ENCODE measurements at regions not wholly inside any gene's neighbourhood (a gene's known extent, or its start where the extent isn't known, plus 50 kb on each side); places are given as distances from the start of the nearest gene placed in this dataset.
A peak's percentile ranks its signal among the peaks of the same experiment; 100 is the strongest.

- Histone ChIP-seq H3K9me2 (no peaks in the 10 kb centered on the region), H3K36me3 (replicated peaks in 1 of 2; ENCODE audit: control insufficient read depth in 1 of 2, insufficient read depth in 2 of 2, low read length in 1 of 2) (no peaks in the 10 kb centered on the region), H2AFZ (ENCODE audit: low read depth) (no peak overlapping the region), H4K20me1 (ENCODE audit: insufficient read depth) (no peaks in the 10 kb centered on the region), H3K4me3 (ENCODE audit: low read depth in 2 of 2, low read length in 1 of 2) (no peak overlapping the region), H3K4me2 (peak overlapping the region; percentile 54), H3K9ac (peak overlapping the region; percentile 73), H3K27ac (ENCODE audit: low read depth in 2 of 2, low read length in 1 of 2) (peak overlapping the region; percentile 64 to 100; a peak in 3 of 4 replicates), H3K79me2 (ENCODE audit: insufficient read depth) (no peaks in the 10 kb centered on the region), H3K27me3 (ENCODE audit: insufficient read depth) (no peaks in the 10 kb centered on the region), H3K4me1 (ENCODE audit: control insufficient read depth in 1 of 2, insufficient read depth in 2 of 2, low read depth in 1 of 2, low read length in 1 of 2) (peaks cover 0 to 50% of the 10 kb centered on the region in 2 experiments; a peak in 3 of 4 replicates), H3F3A (replicated peaks; ENCODE audit: insufficient read depth) (peaks cover 74% of the 10 kb centered on the region), H3K9me3 (no peaks in the 10 kb centered on the region)
- CTCF ChIA-PET = interaction anchor here (1.0 to 1.2 kb wide), 2 partner anchors 11 to 14 kb away, joined by 3 to 4 read pairs; no protein-coding TSS in a partner anchor
- 29% methylated on average over 2 of the region's 2 CpGs for WGBS (ENCODE audit: low lambda C conversion rate)
- POLR2A ChIA-PET = no interaction called here
- DNase-seq = no peak
- TF ChIP-seq EP300 (IDR thresholded peaks at IDR 0.05; ENCODE audit: borderline replicate concordance in 1 of 2, low read depth in 1 of 2, low read length in 1 of 2) = peak in 1 of 2 experiments; percentile 90; a peak in 2 of 4 replicates
- TF ChIP-seq CHD2 (IDR thresholded peaks at IDR 0.05; ENCODE audit: low read length, partially characterized antibody) = no peak
- TF ChIP-seq EZH2phosphoT487 (IDR thresholded peaks at IDR 0.05; ENCODE audit: borderline replicate concordance, low read depth) = no peak
- TF ChIP-seq RAD21 (IDR thresholded peaks at IDR 0.05; ENCODE audit: low read length) = no peak
- TF ChIP-seq ELF1 (IDR thresholded peaks at IDR 0.05) = no peak
- TF ChIP-seq CTCF (IDR thresholded peaks at IDR 0.05) = no peak
- no peak for TF ChIP-seq SIN3A (IDR thresholded peaks at IDR 0.05; ENCODE audit: borderline replicate concordance, low read depth, low read length)
- TF ChIP-seq TAF1 (IDR thresholded peaks at IDR 0.05; ENCODE audit: borderline replicate concordance, low read depth, low read length) = no peak
- TF ChIP-seq FOXM1 (IDR thresholded peaks at IDR 0.05; ENCODE audit: low read depth) = peak; percentile 82
- TF ChIP-seq, protein P1, sequence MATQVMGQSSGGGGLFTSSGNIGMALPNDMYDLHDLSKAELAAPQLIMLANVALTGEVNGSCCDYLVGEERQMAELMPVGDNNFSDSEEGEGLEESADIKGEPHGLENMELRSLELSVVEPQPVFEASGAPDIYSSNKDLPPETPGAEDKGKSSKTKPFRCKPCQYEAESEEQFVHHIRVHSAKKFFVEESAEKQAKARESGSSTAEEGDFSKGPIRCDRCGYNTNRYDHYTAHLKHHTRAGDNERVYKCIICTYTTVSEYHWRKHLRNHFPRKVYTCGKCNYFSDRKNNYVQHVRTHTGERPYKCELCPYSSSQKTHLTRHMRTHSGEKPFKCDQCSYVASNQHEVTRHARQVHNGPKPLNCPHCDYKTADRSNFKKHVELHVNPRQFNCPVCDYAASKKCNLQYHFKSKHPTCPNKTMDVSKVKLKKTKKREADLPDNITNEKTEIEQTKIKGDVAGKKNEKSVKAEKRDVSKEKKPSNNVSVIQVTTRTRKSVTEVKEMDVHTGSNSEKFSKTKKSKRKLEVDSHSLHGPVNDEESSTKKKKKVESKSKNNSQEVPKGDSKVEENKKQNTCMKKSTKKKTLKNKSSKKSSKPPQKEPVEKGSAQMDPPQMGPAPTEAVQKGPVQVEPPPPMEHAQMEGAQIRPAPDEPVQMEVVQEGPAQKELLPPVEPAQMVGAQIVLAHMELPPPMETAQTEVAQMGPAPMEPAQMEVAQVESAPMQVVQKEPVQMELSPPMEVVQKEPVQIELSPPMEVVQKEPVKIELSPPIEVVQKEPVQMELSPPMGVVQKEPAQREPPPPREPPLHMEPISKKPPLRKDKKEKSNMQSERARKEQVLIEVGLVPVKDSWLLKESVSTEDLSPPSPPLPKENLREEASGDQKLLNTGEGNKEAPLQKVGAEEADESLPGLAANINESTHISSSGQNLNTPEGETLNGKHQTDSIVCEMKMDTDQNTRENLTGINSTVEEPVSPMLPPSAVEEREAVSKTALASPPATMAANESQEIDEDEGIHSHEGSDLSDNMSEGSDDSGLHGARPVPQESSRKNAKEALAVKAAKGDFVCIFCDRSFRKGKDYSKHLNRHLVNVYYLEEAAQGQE (IDR thresholded peaks at IDR 0.05; ENCODE audit: low read depth, low read length) = no peak
- TF ChIP-seq ZBTB33 (IDR thresholded peaks at IDR 0.05; ENCODE audit: borderline replicate concordance, low read depth) = no peak
- no peak for TF ChIP-seq IRF3 (IDR thresholded peaks at IDR 0.05; ENCODE audit: low read depth, low read length)
- TF ChIP-seq NRF1 (IDR thresholded peaks at IDR 0.05; ENCODE audit: low read depth, low read length) = no peak
- no peak for TF ChIP-seq USF1 (IDR thresholded peaks at IDR 0.05; ENCODE audit: borderline replicate concordance, low read depth)
- peak; percentile 54; the same call in 1 of the 2 replicates for TF ChIP-seq POLR2AphosphoS5 (IDR thresholded peaks at IDR 0.05; ENCODE audit: low read depth, low read length)
- TF ChIP-seq GABPA (IDR thresholded peaks at IDR 0.05; ENCODE audit: low read depth) = no peak
- TF ChIP-seq NFIC (IDR thresholded peaks at IDR 0.05; ENCODE audit: borderline replicate concordance) = peak; percentile 61; the same call in 1 of the 2 replicates
- TF ChIP-seq RCOR1 (IDR thresholded peaks at IDR 0.05; ENCODE audit: low read length) = no peak
- TF ChIP-seq FOXJ3 (CRISPR knock-in tag; IDR thresholded peaks at IDR 0.05) = no peak
- TF ChIP-seq TCF12 (IDR thresholded peaks at IDR 0.05) = peak; percentile 90
- TF ChIP-seq, protein P2, sequence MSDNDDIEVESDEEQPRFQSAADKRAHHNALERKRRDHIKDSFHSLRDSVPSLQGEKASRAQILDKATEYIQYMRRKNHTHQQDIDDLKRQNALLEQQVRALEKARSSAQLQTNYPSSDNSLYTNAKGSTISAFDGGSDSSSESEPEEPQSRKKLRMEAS (IDR thresholded peaks at IDR 0.05; ENCODE audit: low read depth) = peak; percentile 44; the same call in 1 of the 2 replicates
- no peak for TF ChIP-seq MXI1 (IDR thresholded peaks at IDR 0.05; ENCODE audit: low read depth, low read length)
- TF ChIP-seq RFX5 (IDR thresholded peaks at IDR 0.05; ENCODE audit: low read length) = no peak
- no peak for TF ChIP-seq USF2 (IDR thresholded peaks at IDR 0.05; ENCODE audit: borderline replicate concordance, low read depth, low read length)
These were observed 130.3 kb upstream of the TARS1 start for GRCh38 chr5:33310451-33310850.
